Natural killer cell (primary cell): ENCODE measurements at regions not wholly inside any gene's neighbourhood (a gene's known extent, or its start where the extent isn't known, plus 50 kb on each side); places are given as distances from the start of the nearest gene placed in this dataset.

Experiments
- ATAC-seq, 3 donors: fragments of 150-1000 bp in 2 of 3; fragments of 200-7000 bp in 1 of 3; cut with Tn5 transposase; 1 replicate in 1 of 3; 2 replicates in 2 of 3; pipeline ENCODE4 v1.10.0; 2021; ENCODE audit warnings: mild to moderate bottlenecking in 2 of 3, moderate library complexity in 2 of 3
- DNase-seq, 2 donors: peaks; one replicate each; pipeline versions ENCODE4 v3.0.0 to v3.0.0-alpha.2; 2013 to 2021; ENCODE audit warnings: mixed read lengths in 1 of 2
- H3K27ac ChIP-seq: one replicate; pipeline ENCODE4 v1.5.1; 2013; ENCODE audit warnings: mild to moderate bottlenecking, low read length
- H3K27me3 ChIP-seq: one replicate; pipeline ENCODE4 v1.6.1; 2013; ENCODE audit warnings: low read length; ENCODE audit not compliant: control insufficient read depth, insufficient read depth
- H3K36me3 ChIP-seq: one replicate; pipeline ENCODE4 v1.6.1; 2013; ENCODE audit warnings: low read length; ENCODE audit not compliant: control insufficient read depth, insufficient read depth
- H3K4me1 ChIP-seq: one replicate; pipeline ENCODE4 v1.6.1; 2013; ENCODE audit warnings: low read length; ENCODE audit not compliant: control insufficient read depth, insufficient read depth
- H3K4me3 ChIP-seq: one replicate; pipeline ENCODE4 v1.5.1; 2013; ENCODE audit warnings: low read length
- H3K9me3 ChIP-seq: one replicate; pipeline ENCODE4 v1.6.1; 2013; ENCODE audit warnings: low read length; ENCODE audit not compliant: control insufficient read depth, insufficient read depth
- H3K27ac Mint-ChIP-seq, 2 donors: one replicate each; pipeline ENCODE4 v1.8.0; 2022; ENCODE audit warnings: mild to moderate bottlenecking in 2 of 2, mixed read lengths in 2 of 2, moderate library complexity in 1 of 2
- H3K27me3 Mint-ChIP-seq, 2 donors: one replicate each; pipeline ENCODE4 v1.8.0; 2022; ENCODE audit warnings: low read depth in 2 of 2, mixed read lengths in 2 of 2
- H3K36me3 Mint-ChIP-seq: one replicate; pipeline ENCODE4 v1.8.0; 2022; ENCODE audit warnings: mixed read lengths
- H3K4me1 Mint-ChIP-seq, 2 donors: one replicate each; pipeline ENCODE4 v1.8.0; 2022; ENCODE audit warnings: mixed read lengths in 2 of 2
- H3K4me3 Mint-ChIP-seq: one replicate; pipeline ENCODE4 v1.8.0; 2022; ENCODE audit warnings: mild to moderate bottlenecking, moderate library complexity, mixed read lengths
- H3K9me3 Mint-ChIP-seq, 2 donors: one replicate each; pipeline ENCODE4 v1.8.0; 2022; ENCODE audit warnings: mixed read lengths in 2 of 2
- CTCF ChIP-seq: fragments of 200-600 bp; IDR thresholded peaks from one replicate; pipeline ENCODE4 v1.8.0; 2022; ENCODE audit warnings: antibody characterized with exemption
- WGBS: methylation state at CpG from one replicate; pipeline ENCODE4 v1.1.7; 2013; ENCODE audit warnings: missing lambda C conversion rate; ENCODE audit not compliant: insufficient coverage; 5-methylcytosine and 5-hydroxymethylcytosine counted together
- intact Hi-C: fragments of 100-400 bp; cut with micrococcal nuclease; formaldehyde crosslinking; loops from one replicate; pipeline ENCODE4 v1.14.2; 2022

- WGBS, result 78% methylated on average over 4 of the region's 5 CpGs
- peaks cover 10 to 12% of the 10 kb centered on the region in 2 donors for H3K27me3 Mint-ChIP-seq
- no peaks in the 10 kb centered on the region for H3K4me1 ChIP-seq
- H3K4me3 Mint-ChIP-seq, result no peak overlapping the region
- no peak overlapping the region for H3K4me3 ChIP-seq
- no peak for TF ChIP-seq CTCF
- no peak overlapping the region for H3K27ac Mint-ChIP-seq
- ATAC-seq (no peak), DNase-seq (no peak)
- no peak overlapping the region for H3K27ac ChIP-seq
- H3K9me3 ChIP-seq, result no peaks in the 10 kb centered on the region
- H3K27me3 ChIP-seq, result no peaks in the 10 kb centered on the region
- intact Hi-C loops, result no loop called here
- no peaks in the 10 kb centered on the region for H3K36me3 ChIP-seq
- no peaks in the 10 kb centered on the region for H3K36me3 Mint-ChIP-seq
- peaks cover 5 to 6% of the 10 kb centered on the region in 2 donors for H3K4me1 Mint-ChIP-seq
- H3K9me3 Mint-ChIP-seq, result peaks cover 0 to 4% of the 10 kb centered on the region in 2 donors
These were observed 49.9 kb upstream of the LRPAP1 start for GRCh38 chr4:3582091-3582475.
